Stimulated activated CD4-positive, alpha-beta T cell treated with anti-CD3 and anti-CD28 coated beads, Interleukin-12 subunit alpha, Interleukin-12 subunit beta, amount 100 ng/mL, for 4 hours (primary cell): ENCODE measurements at regions not wholly inside any gene's neighbourhood (a gene's known extent, or its start where the extent isn't known, plus 50 kb on each side); places are given as distances from the start of the nearest gene placed in this dataset.
"Not testable (repeated sequence)": the region's sequence is repeated elsewhere in the genome, so short reads cannot be mapped to it uniquely, and the experiment has no call there.

Source experiments
- DNase-seq: peaks from one replicate; pipeline ENCODE4 v3.0.0-alpha.2; 2020

DNA sequence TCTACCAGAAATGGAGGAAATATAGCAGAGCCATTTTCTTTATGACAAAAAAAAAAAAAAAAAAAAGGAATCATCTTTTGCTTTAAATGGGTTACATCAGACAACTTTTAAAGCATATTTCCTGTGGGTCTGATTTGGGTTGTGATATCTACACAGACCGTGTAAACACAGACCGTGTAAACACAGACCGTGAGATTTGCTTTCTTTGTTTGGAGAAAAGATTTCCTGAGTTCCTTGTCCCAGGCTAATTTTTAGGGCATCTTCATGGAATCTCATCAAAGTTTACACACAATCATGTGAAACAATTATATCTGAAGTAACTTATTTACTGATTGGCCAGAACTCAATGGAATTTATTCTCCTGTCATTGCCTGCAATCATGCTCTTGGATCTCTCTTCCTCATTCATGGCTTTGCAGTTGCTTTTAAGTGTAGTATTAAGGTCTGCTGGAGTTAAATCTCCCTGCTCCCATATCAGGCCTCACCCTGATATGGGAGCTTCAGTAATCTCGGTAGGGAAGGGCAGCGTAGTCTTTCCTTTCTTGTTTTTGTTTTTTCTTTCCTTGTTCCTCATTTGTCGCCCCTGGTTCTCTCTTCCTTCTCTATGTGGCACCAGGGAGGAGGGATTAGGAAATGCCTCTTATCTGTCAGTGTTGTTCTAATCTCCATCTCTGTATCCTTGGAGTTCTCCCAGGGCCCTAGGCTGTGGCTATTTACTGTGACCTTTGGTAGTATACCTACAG lies 248.6 kb upstream of the JADE1 start:
- no peak for DNase-seq

DNA sequence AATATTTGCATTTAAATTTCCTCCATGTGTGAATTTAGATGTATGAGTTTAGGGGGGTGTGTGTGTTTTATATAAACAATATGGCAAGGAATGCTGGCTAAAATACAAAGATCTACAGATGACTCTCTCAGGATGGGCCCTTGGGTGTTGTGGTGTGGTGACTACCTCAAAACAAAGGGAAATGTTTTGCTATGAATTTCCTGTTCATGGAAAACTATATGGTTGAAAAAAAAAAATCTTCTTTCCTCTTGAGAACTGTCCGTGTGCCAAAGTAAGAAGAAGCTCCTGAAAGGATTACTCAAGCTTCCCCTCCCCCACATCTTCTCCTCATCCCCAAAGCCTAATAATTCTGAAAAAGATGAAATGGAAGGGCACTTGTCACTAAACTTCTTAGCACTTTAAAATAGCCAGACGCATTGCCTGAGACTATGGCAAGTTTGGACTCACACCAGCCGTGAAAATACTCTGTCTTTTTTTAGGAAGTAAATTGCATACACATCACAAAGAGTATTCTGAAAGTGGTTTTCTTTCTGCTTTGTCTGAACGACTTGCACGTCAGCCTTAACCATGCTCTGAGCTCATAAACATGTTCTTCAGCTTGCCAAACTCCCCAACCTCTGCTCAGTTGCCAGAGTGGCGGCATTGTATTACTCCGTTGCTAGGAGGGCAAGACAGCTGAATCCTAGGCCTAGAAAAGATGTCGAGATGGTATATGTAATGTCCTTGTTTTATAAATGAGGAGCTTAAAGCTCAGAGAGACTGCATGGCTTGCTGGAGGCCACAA lies 250.4 kb upstream of the JADE1 start:
- no peak for DNase-seq

DNA sequence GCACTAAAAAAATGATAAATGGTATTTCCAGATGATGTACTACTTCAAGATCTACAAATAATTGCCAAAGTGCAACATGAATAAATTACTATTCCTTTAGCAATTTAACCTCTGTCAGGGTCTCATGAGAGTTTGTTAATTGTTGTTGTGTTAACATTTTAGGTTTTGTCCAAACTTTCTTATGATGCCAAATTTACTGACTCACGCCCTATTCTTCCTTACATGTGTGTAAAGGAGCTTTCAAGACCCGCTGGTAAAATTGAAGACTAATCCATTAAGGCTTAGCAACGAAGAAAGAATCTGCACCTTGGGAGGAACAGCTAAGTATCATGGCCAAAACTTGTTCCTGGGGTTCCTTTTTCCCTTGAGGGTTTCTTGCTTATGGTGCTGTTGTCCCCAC lies 252.7 kb upstream of the JADE1 start:
- DNase-seq = no peak

DNA sequence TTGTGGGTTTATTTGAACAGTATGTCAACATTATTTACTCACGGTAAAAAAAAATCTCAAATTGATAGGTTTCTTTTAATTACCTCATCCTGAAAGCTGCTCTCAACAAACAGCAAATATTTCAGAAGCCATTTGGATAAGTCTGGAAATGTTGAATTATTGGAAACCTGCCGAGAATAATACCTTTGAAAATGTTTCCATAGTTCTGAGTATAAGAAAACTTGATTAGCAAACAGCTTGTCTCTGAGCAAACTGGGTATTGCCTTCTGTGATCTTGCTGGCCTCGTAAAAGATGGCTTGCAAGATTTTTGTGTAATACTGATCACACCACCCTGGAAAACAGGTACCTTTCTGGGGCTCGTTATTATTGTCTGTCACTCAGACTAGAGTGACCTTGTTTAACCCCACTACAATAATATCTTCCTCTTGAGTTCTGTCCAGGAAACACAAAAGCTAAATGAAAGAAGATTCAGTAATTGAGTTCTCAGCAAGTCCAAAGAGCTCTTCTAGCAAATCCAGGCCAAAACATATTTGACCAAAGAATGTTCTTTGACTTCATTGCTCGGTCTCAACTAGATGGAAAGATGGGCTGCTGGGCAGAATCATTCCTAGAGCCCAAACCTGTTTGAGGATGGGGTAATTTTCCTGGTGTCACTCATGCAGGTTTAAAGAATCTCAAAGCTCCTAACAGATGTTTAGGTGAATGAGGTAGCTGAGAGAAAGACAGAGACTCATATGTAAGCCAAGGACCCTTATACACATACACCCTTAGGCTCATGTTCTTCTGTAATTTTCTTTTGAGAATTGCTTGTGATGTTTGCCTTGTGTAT lies 255.6 kb upstream of the JADE1 start:
- no peak for DNase-seq

DNA sequence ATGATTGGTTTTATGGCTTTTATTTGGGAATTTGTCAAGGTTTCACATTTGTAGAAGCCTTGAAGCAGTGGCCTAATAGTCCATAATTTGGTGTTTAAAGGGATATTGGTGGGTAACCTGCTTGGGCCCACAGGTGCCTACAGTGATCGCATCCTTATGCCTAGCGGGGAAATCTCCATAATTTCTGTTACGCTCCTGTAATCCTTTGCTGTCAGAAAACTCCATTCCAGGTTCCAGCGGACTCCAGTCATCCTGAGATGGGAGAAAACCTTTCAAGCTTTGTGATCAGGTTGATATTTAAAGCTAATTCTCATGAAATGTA lies 257.0 kb upstream of the JADE1 start:
- no peak for DNase-seq

DNA sequence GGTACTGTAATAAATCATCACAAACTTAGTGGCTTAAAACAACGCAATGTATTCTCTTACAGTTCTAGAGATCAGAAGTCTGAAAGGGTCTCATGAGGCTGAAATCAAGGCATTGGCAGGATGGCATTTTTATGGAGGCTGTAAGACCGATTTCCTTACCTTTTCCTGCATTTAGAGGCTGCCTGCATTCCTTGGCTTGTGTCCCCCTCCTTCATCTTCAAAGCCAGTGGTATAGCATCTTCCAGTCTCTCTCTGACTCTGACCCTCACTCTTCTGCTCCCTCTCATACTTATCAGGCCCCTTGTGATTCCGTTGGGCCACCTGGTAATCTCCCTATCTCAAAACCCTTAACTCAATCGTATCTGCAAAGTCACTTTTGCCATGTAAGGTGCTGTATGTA lies 258.2 kb upstream of the JADE1 start:
- no peak for DNase-seq

DNA sequence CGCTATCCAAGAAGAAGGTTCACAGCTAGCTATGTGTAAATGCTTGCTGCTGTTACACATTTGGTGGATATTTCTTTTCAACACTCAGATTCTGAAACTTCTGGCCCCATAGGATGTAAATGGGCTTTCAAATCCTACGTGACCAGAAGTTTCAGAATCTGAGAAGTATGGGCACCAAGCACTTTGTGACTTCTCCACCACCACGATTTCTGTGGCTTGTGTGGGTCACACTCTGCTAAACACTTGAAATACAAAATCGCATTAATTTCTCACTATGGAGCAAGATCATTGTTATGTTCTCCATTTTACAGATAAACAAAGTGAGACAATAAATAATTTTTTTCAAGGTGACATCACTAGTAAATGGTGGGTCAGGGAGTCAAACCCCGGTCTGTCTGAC lies 259.4 kb upstream of the JADE1 start:
- DNase-seq = no peak

DNA sequence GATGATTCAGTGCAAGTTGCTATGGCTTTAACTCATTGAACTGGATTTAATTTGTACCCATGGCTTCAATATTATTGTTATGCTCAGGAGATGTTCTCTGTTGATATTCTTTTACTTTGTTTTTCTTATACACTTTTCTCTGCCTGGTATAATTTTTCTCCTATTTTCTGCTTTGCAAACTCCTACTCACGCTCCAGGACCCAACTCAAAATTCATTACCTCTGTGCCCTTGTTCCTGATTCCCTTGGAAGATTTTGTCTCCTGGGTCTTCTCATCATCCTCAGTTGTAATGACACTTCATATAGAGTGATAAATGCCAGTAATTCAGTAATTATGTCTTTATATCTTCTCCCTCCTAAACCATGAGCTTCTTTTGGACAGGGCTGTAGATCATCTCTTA lies 259.9 kb upstream of the JADE1 start:
- no peak for DNase-seq

DNA sequence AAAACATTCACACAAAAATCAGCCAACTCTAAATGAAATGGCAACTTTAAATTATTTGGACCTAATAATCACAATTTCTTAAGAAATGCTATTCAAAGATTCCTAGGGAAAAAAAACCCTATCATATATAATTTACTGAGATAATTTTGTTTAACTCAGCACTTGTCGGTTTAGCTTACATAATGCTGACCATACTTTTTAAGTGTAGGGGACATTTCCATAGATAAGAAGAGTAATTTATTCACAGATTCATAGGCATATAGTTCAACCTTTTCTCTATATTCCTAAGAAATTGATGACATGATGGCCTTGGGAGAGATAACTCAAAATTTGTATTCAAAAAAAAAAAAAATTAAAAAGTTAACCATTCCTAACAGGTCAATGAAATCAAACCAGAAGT lies 260.8 kb upstream of the PGRMC2 start:
- no peak for DNase-seq

DNA sequence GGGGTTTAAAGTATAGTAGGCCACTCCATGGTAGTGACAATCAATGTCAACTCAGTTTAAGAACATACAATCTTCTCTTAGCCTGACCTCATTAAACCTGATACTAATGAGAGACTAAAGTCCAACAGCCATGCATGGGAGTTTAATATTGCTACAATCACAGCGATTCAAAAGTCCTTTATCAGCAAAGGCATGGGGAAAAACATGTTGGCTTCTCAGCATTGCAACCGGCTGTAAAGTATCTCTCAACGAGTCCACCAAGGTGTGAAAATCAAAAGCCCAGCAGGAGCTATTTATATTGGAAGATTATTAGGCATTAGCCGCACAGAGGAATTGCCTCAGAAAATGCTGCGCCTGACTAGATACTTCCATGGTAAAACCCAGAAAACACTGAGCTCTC lies 256.7 kb upstream of the PGRMC2 start:
- no peak for DNase-seq

DNA sequence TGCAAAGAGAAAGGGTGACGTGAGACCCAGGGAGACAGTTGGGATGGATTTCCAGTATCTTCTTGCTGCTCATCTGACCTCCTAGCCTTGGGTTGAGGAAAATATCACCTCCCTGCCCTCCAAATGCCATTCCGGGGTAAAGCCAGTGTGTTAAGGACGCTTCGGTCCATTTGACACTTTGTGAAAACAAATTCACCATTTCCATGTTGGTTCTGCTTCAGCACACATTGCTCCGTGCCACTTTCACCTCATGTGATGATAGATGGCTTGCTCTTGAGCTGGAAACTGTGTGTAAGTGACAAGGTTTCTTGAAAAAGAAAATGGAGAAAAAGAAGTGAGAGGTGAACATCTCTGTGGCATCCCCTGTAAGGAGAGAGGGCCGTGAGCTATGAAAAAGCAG lies 256.1 kb upstream of the PGRMC2 start:
- no peak for DNase-seq

DNA sequence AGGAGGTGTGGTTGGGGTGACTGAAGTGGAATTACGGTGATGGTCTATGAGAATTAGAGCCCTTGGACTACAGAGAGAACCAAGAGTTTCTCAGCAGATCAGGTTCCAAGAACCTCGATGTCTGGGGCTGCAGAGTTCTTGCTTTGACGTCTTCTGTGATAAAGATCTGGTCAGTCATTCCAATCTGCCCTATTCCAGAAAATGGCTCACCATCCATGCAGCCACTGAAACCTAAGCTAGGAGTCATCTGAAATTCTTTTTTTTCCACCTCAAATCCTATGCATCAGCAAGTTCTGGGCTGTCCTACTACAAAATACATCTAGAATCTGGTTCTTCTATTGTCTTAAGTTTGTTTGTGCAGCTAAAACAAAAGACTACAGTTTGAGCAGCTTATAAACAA lies 254.4 kb upstream of the PGRMC2 start:
- no peak for DNase-seq

DNA sequence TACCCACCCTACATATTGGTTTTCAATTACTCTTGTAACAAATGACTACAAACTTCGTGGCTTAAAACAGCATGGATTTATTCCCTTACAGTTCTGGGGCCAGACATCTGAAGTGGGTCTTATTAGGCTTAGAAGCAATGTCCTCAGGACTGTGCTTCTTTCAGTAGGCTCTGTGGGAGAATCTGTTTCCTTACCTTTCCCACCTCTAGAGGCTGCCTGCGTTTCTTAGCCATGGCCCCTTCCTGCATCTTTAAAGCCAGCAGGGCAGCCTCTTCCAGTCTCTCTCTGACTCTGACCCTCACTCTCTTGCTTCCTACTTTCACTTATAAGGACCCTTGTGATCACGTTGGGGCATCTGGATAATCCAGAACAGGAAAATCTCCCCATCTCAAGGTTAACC lies 252.5 kb upstream of the PGRMC2 start:
- DNase-seq = no peak

DNA sequence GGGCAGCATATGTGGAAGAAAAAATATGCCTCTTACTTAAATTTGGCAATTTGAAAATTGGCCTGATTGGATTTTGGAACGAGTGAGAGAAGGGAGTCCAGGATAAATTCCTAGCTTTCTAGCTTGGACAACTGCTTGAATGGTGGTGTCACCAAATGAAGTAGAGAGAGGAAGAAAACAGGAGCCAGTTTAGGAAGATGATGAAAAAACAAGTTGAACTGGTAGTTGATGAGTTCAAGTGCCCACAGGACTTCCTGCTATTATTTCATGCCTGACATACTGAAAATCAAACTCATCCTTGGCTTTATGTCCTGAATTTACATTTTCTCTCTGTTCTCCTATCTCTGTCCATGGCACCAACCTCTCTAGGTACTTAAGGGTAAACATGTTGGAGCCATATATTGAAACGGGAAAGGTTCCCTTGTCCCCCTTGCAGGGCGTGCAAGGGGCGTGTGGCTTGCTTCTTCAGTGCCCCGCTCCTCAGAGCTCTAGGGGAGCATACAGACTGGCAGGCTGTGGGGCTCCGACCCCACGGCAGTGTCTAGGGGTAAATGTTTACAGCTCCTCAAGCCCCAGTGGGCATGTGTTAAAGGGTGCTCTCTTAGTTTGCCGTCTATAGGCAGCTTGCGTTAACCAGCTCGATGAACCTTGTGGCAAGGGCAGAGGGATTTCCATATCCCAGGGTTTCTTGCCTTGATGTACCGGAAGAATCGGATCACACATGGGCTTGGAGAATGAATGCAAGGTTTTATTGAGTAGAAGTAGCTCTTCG lies 250.7 kb upstream of the PGRMC2 start:
- DNase-seq = no peak

DNA sequence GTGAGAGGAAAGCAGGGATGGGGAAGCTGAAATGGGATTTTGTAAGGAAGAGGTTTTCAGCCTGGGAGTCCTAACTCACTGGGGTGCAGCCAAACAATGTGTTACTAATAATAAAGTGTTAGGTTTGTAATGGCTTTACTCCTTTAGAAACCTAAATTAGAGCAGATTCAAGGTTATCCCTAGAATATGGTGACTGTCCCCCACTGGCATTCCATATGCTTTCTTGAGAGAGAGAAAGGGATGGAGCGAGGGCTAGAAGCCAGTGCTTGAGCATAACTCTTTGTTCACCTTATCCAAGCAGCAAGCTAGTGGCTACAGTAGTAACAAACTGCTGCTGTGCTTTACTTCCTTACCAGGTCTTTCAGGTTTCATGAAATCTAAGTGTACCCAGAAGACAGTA lies 249.1 kb upstream of the PGRMC2 start:
- DNase-seq = no peak

DNA sequence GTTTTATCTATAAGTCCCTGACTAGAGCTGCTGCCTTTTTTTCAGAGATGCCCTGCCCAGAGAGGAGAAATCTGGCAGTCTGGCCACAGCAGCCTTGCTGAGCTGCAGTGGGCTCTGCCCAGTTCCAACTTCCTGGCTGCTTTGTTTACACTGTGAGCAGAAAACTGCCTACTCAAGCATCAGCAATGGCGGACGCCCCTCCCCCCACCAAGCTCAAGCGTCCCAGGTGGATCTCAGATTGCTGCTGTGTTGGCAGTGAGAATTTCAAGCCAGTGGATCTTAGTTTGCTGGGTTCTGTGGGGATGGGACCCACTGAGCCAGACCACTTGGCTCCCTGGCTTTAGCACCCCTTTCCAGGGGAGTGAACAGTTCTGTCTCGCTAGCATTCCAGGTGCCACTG lies 247.9 kb upstream of the PGRMC2 start:
- DNase-seq = not testable (repeated sequence)

DNA sequence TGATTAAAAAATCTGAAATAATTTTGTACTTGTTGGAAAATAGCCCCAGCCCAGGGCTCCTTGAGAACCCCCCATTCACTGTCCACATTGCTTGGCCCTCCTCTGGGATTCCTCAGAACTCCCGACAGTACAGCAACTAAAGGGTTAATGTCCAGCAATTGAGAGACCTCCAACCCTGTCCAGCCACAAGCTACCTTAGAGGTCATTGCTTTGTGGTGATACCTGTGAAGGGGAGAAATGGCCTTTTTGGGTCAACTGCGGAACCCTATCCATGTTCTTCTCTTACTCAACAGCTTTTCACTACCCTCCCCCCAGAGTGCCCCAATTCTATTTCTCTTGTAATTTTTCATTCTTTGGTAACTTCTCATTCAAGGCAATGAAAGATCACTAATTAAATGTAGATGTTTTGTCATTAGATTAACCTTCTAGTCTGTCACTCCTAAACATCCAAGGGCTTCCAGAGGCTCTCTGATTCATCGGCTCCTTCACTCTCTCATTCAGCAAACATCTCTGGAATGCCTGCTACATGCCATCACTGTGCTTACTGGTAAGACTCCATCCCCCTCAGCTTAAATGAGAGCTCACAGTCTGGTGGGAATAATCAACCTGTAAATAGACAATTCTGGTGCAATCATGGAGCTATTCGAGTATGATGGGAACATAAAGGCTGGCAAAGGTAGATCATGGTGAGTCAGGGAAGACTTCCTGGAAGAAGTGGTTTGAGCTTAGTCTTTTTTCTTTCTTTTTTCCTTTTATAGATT lies 241.4 kb upstream of the PGRMC2 start:
- DNase-seq = no peak

DNA sequence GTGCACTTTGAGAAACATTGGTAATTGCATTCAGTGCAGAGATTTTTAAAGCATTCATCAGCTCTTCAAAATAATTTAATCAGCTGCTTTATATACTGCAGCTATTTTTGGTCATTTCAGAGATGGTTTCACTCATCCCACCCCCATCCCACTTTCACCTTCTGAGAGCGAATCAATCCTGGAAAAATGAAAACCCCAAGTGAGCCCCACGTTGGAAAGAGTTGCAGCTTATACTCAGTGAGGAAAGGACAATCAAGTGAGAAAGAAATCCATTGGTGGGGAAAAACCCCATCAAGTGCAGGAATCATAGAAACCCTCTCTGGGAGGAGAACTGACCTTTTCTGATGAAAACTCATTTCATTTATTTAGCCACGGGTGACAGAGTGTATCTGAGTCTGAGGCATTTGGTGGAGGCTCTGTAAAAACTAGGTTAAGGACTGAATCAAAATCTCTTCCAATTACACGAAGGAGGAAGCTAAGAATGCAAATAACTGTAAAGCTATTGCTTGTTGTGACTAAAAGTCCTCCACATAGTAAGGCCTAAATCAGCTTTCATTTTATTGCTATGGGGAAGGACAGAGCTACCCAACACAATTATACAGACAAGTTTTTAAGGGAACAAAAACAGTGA lies 240.4 kb upstream of the PGRMC2 start:
- DNase-seq = no peak

DNA sequence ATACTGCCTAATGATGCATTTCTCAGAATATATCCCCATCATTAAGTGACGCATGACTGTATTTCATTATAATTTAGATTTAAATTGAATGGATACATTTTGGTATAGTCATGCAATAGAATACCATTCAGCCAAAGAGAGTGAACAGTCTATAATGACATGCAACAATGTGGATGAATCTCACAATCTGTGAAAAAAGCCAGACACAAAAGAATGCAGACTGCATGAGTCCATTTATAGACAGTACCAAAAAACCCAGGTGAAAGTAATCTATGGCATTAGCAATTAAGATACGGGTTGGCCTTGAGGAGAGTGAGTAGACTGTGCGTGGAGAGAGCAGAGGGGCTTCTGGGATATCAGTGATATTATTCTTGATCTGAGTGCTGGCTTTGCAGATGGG lies 239.7 kb upstream of the PGRMC2 start:
- no peak for DNase-seq

DNA sequence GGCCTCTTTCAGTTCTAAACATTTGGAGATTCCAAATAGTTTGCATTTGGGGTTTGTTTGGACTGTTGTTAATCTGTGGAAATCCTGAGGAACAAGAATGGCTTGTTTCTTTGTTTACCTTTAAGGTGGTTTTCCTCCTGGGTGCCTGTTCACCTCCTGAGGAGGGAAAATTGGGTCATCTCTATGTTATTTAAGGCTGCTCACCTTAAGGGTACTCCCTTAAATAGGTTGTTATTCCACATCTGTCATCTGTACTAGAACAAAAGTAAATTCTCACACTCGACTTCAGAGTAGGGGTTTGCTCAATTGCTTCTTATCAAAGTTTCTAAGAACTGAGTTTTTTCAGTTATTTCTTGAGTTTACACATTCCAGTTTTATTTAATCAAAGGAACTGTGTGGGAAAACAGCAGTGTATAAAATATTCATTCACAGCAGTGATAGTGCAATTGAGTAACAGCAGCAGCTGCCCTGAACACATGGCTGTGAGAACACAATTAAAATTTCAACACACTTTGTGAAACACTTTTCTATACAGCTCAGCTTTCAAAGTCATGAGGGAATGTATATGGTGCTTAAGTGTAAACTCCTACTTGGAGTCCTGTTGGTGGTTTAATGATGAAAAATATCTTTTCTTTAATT lies 238.5 kb upstream of the PGRMC2 start:
- DNase-seq = no peak

DNA sequence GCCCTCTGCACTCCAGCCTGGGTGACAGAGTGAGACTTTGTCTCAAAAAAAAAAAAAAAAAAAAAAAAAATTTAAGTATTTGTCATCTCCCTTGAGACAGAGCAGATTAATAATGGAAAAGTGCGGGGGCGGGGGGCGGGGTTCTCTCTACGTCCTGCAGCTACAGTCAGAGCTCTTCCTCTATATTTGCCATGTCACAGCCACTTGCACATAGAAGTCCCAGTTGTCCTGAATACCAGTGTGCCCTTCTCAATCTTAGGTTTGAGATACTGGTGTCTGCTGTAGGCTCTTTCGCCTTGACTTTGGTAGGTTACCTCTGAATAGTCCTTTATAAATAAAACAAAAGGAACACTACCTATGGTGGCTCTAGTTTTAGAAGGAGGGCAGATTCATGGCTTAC lies 237.8 kb upstream of the PGRMC2 start:
- DNase-seq = no peak
